UCSD-AML1 (cell line): ENCODE measurements at regions not wholly inside any gene's neighbourhood (a gene's known extent, or its start where the extent isn't known, plus 50 kb on each side); places are given as distances from the start of the nearest gene placed in this dataset.

Experiments
- DNase-seq: peaks from one replicate; lab custom pipeline; 2025; ENCODE audit not compliant: unreplicated experiment; lab: John Stamatoyannopoulos, UW

DNA sequence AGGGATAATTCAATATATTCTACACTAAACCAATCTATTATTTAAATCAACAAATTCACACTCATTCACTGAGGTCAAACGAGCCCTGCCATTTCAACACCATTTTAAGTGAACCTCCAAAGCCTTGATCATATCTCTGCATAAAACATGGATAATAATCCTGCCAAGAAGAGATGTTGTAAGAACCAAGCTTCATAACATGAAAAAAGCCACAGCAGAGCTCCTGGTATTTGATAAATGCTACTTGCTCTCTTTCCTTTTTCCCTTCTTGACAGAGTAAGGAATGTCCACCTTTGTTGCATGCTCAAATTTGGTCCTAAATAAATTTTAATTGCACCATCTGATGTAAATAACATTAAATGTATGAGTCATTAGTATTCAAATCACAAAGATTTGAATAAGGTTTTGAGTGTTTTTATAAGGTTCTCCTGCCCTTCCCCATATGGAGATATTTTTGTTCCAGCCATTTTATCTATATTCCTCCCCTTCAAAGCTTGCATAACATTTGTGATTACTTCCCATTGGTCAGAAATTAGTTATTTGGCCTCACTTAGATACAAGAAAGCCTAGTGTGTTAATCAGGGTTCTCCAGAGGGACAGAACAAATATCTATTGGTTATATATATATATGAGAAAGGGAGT lies 318.8 kb downstream of the RND3 start:
- DNase-seq: no peak

GRCh38 chr2:150167711-150168110 lies 319.8 kb downstream of the RND3 start:
- DNase-seq: no peak

DNA sequence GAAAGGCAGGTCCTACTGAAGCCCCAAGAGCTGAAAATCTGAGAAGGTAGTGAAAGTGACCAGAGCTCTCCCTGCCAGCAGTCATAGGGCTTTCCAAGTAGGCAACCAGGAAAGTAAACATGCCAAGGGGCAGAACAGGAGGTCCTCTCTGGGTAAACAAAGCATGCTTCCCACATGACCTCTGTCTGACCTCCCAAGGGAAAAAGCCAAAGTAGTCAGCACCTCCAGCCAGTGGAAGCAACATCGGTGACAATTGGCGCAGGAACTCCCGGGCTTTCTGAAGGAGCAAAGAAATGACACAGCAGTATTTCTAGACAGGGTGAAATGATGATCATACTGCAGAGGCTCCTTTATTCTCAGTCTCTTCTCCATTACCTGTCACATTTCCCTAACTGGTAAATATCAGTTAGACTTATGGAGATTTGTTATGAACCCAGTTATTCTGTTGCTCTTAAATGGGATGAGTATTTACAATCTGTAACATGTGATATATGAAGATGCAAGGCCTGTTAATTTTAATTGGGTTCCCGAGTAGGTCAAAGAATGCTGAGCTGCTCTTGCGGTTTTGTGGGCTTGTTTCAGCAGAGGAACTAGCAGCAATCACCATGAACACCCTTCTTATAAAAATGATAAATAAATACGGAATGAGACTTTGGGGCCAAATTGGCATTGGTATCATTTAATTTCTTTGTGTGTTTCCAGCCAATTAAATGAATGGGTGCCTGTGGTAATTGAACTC lies 321.0 kb downstream of the RND3 start:
- no peak for DNase-seq

GRCh38 chr2:150165988-150166312 lies 321.5 kb downstream of the RND3 start:
- no peak for DNase-seq

GRCh38 chr2:150165442-150165841 lies 322.0 kb downstream of the RND3 start:
- DNase-seq: no peak

GRCh38 chr2:150162241-150162942 lies 325.1 kb downstream of the RND3 start:
- DNase-seq: no peak

- DNase-seq: no peak
These were observed 327.4 kb downstream of the RND3 start for GRCh38 chr2:150160058-150160457.

- DNase-seq: no peak
These were observed 328.2 kb downstream of the RND3 start for GRCh38 chr2:150159300-150159699.

DNA sequence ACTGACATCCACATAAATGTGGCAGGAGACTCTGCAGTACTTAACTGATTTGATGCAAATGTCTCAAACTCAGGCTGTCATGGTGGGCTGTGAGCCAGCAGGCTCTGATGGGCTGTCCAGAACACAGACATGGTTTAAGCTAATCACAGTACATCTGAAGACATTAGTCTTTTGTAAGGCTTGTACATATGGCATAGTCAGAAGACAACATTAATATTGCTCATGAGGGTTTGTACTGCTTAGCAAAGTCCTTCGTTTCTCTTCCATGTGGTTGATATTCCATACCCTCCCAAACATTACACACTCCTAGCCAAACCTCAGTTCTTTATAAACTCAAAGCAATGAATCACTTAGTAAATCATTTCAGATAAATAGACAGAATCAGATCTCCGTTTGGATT lies 330.6 kb downstream of the RND3 start:
- DNase-seq: no peak

DNA sequence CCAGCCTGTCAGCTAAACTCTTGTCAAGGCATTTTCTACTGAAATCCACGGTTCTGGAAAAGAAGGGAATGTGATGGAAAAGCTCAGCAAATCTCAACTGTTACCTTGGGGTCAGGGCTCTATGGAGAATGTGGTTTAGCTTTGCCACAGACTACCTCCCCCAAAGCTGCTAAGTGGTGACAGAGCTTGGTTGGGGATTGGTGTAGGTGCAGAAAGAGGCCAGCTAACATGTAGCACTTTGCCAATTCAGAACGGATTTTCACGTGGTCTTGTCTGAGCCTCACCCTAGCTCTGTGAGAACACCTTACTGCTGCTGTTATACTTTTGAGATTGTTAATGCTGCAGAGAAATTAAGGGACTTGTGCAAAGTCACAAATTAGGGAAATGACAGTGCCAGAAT lies 331.1 kb downstream of the RND3 start:
- DNase-seq: no peak

- DNase-seq: no peak
These were observed 333.1 kb downstream of the RND3 start for GRCh38 chr2:150154308-150154797.

DNA sequence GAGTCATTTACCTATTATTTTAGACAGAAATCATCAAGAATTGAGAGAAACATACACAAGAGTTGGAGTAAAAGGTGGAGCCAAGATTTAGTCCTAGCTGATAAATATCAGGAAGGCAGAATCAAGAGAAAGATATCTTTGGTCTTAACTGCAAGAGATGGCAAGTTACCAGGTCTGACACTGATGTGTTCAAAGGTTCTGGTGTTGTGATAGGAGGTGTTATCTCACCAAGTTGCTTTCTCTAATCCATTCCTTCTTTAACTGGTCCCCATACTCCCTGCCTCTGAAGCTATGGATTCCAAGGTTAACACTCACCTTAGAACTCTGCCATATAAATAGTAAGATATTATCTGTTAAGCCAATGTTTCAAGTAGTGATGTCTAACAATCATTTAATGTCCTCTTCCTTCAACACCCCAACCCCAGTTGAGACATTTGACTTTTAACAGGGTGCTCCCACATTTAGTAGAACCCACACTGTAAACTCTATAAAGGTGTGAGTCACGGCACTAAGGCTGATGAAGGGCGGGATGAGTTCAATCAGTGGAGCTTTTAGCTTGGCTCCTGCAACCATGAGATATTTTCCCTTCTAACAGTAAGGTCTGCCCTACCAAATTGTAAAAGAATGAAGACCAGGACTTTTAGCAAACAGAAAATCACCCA lies 333.7 kb downstream of the RND3 start:
- no peak for DNase-seq

- DNase-seq: no peak
These were observed 335.2 kb downstream of the RND3 start for GRCh38 chr2:150152230-150152629.

DNA sequence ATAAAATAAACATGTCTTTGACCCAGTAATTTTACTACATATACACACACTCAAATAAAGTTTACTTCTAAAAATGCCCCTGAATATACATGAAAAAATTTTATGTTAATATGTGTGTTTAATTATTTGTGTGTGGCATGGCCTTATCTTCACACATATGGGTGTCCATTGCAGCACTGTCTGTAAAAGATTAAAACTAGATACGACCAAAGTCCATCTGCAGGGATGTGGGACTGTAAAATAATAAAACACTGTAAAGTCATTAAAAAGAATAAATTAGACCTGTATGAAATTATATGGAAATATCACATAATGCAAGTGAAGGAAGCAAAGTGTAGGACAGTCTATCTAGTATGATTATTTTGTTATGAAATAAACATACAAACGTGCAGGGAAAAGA lies 337.3 kb downstream of the RND3 start:
- no peak for DNase-seq

- DNase-seq: no peak
These were observed 339.4 kb downstream of the RND3 start for GRCh38 chr2:150147889-150148683.

DNA sequence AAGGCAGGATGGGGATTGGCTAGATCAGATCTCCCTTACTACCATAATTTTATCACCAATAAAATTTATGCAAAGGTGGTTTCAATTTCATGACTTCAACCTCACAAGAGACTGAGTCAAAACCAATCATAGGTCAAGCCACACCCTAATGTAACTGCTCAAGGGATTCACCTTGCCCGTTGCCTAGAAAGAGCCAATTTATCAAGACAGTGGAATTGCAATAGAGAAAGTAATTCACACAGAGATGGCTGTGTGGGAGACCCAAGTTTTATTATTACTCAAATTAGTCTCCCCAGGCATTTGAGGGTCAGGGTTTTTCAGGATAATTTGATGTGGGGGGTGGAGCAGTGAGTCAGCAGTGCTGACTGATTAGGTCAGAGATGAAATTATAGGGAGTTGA lies 340.6 kb downstream of the RND3 start:
- DNase-seq: no peak

- no peak for DNase-seq
These were observed 342.2 kb downstream of the RND3 start for GRCh38 chr2:150145299-150145692.

DNA sequence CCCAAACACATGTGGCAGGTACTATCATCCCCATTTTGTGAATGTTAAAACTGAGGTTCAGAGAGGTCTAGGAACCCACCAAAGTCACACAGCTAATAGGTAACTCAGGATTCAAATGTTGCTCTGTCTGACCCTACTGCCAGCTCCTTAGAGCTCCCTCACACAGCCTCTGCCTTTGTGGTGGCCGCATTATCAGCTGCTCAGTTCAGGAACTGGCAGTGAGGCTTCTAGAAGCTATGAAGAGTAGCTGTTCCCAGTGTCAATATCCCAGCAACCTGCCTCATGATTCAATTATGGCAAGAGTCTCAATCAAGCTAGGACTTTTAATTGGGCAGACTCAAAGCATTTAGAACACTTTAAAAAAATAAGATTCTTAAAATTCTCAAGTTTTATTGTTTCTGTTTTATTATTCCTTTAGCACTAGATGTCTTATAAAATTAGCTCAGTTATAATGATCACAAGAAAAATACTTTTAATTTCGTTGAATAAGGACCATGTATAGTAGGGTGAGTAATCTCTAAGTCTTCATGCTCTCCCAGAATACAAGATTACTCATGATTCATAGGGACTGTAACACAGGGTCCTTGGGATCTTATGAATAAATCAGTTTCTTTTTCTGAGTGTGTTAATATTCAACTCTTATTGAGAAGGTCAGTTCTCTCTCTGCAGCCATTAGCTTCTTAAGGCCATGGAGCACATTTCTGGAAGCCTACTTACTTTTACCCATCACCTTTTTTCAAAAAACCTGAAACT lies 342.7 kb downstream of the RND3 start:
- no peak for DNase-seq

GRCh38 chr2:150143087-150143536 lies 344.4 kb downstream of the RND3 start:
- no peak for DNase-seq

DNA sequence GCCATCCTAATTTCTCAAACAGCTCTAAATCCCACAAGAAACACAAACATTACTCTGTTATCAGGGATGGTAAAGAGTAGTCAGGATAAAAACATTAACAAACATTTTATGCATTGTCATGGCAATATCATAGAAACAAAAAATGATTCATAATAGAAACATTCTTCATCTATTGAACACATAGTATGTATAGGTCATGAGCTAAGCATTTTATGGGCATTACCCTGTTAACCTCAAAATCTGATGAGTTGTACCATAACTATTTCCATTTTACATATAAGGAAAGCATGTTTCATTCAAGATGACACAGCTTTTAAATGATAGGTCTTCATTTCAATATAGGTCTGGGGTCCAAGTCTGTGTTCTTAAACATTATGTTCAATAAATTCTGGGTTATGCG lies 344.9 kb downstream of the RND3 start:
- DNase-seq: no peak
